ENCODE measurements at regions not wholly inside any gene's neighbourhood (a gene's known extent, or its start where the extent isn't known, plus 50 kb on each side); places are given as distances from the start of the nearest gene placed in this dataset.

DNA sequence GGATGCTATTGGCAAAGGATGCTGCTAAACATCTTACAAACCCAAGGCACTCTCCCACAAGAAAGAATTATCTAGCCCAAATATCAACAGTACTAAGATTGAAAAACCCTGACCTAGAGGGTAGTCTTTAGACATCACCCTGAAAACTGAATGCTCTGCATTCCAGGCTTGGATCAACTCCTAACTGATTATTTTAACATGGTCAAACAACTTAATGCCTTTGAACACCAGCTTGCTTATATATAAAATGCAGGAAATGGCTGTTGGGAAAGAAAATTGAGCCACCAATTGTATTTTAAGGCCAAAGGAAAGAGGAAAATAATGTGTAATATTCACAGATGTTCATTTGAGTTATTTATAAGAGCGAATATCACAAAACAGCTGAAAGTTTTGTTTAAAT is 72.2 kb upstream of the C1orf87 start:
- TF ChIP-seq, protein P1, sequence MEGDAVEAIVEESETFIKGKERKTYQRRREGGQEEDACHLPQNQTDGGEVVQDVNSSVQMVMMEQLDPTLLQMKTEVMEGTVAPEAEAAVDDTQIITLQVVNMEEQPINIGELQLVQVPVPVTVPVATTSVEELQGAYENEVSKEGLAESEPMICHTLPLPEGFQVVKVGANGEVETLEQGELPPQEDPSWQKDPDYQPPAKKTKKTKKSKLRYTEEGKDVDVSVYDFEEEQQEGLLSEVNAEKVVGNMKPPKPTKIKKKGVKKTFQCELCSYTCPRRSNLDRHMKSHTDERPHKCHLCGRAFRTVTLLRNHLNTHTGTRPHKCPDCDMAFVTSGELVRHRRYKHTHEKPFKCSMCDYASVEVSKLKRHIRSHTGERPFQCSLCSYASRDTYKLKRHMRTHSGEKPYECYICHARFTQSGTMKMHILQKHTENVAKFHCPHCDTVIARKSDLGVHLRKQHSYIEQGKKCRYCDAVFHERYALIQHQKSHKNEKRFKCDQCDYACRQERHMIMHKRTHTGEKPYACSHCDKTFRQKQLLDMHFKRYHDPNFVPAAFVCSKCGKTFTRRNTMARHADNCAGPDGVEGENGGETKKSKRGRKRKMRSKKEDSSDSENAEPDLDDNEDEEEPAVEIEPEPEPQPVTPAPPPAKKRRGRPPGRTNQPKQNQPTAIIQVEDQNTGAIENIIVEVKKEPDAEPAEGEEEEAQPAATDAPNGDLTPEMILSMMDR (IDR thresholded peaks at IDR 0.05): no peak
- no peak for TF ChIP-seq POLR2A (IDR thresholded peaks at IDR 0.05)

All from lower leg skin (tissue), 3 donors.